Cardiac muscle cell (in vitro differentiated cells and primary cell): ENCODE measurements at regions not wholly inside any gene's neighbourhood (a gene's known extent, or its start where the extent isn't known, plus 50 kb on each side); places are given as distances from the start of the nearest gene placed in this dataset.
A peak's percentile ranks its signal among the peaks of the same experiment; 100 is the strongest.

Experiments used
- DNase-seq, 2 donors: peaks; one replicate each; pipeline versions ENCODE4 v3.0.0 to v3.0.0-alpha.2; 2010 to 2017; ENCODE audit warnings: low read depth in 1 of 2, low spot score in 1 of 2
- H3K27ac ChIP-seq: fragments of 200-600 bp; sonication (generic); 2 replicates; pipeline ENCODE4 v1.5.1; 2016
- H3K27me3 ChIP-seq: fragments of 200-600 bp; sonication (generic); 2 replicates; pipeline ENCODE4 v1.6.0; 2016; ENCODE audit warnings: control low read depth
- H3K36me3 ChIP-seq: fragments of 200-600 bp; sonication (generic); 2 replicates; pipeline ENCODE4 v1.5.1; 2016; ENCODE audit warnings: control low read depth
- H3K4me1 ChIP-seq: fragments of 200-600 bp; sonication (generic); 2 replicates; pipeline ENCODE4 v1.8.1; 2017; ENCODE audit warnings: low read depth, mild to moderate bottlenecking, mixed run types
- H3K4me3 ChIP-seq: fragments of 200-600 bp; sonication (generic); 2 replicates; pipeline ENCODE4 v1.5.1; 2016; ENCODE audit warnings: mild to moderate bottlenecking
- H3K9me3 ChIP-seq: fragments of 200-600 bp; sonication (generic); 2 replicates; pipeline ENCODE4 v1.5.1; 2017; ENCODE audit warnings: low read depth, mild to moderate bottlenecking, control low read depth
- TF ChIP-seq, protein P1 (sequence below): IDR thresholded peaks from 2 replicates; pipeline ENCODE4 v1.5.1; 2012; ENCODE audit warnings: low read depth, mild to moderate bottlenecking, low read length

DNA sequence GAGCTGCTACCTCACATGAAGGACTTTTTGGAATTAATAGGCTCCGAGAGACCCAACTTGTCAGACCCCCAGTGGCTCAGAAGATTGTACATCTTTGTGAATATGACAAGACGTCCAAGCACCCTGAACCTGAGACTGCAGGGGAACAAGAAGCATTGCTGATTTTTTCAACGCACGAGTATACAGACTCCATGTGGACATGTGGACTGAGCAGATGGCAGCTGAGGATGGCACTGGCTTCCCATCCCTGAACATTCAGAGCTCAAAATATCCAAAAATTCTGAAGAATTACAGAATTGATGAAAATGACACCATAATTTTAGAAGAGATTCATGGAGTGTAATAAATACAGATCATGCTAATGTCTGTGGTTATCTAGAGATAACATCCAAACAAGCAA lies 254.1 kb downstream of the MZT1 start:
- Histone ChIP-seq H3K4me3 (no peak overlapping the region), H3K9me3 (no peaks in the 10 kb centered on the region), H3K27me3 (no peaks in the 10 kb centered on the region), H3K4me1 (no peaks in the 10 kb centered on the region), H3K36me3 (no peaks in the 10 kb centered on the region), H3K27ac (no peak overlapping the region)
- DNase-seq, result no peak
- TF ChIP-seq, protein P1, sequence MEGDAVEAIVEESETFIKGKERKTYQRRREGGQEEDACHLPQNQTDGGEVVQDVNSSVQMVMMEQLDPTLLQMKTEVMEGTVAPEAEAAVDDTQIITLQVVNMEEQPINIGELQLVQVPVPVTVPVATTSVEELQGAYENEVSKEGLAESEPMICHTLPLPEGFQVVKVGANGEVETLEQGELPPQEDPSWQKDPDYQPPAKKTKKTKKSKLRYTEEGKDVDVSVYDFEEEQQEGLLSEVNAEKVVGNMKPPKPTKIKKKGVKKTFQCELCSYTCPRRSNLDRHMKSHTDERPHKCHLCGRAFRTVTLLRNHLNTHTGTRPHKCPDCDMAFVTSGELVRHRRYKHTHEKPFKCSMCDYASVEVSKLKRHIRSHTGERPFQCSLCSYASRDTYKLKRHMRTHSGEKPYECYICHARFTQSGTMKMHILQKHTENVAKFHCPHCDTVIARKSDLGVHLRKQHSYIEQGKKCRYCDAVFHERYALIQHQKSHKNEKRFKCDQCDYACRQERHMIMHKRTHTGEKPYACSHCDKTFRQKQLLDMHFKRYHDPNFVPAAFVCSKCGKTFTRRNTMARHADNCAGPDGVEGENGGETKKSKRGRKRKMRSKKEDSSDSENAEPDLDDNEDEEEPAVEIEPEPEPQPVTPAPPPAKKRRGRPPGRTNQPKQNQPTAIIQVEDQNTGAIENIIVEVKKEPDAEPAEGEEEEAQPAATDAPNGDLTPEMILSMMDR, result no peak

DNA sequence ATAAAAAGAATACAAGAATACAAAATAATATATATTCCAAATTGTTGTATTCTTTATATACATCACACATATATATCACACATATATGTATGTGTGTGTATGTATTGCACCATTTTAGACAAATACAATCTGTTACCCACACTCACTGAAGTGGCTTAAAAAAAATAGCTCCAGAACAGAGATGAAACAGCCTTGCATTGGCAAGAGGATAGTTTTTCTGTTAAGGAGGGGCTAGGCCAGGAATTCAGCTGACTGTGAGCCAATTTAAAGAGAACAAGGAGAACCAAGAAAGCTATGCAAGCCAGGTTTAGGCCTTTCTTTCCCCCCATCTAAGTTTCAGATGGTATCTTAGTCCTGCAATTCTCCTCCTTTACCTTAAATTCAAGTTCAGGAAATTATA lies 257.5 kb downstream of the MZT1 start:
- Histone ChIP-seq H3K27ac (no peak overlapping the region), H3K27me3 (no peaks in the 10 kb centered on the region), H3K4me1 (no peaks in the 10 kb centered on the region), H3K9me3 (no peaks in the 10 kb centered on the region), H3K36me3 (no peaks in the 10 kb centered on the region), H3K4me3 (no peak overlapping the region)
- TF ChIP-seq, protein P1, result no peak
- no peak for DNase-seq

DNA sequence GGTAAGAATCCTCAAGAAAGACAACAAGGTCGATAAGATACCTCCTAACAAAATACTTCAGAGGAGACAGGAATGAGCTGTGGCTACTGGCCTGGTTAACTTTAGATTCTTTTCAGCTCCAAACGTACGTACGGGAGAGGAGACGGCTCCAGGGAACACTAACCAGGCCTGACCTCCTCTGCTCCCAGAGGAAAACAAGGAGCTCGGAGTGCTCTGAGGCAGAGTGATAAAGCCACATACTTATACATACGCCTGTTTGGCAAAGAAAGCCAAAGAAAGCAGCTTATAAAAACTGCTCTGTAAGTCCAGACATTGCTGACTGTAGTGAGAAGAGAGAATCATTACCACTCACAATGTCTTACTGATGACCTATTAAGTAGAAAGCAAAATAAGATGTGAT lies 263.9 kb downstream of the MZT1 start:
- DNase-seq, result peak; percentile 45 to 87
- Histone ChIP-seq H3K27me3 (no peaks in the 10 kb centered on the region), H3K4me3 (no peak overlapping the region), H3K4me1 (peaks cover 34% of the 10 kb centered on the region), H3K9me3 (no peaks in the 10 kb centered on the region), H3K27ac (peak overlapping the region; percentile 96), H3K36me3 (no peaks in the 10 kb centered on the region)
- TF ChIP-seq, protein P1, result no peak

DNA sequence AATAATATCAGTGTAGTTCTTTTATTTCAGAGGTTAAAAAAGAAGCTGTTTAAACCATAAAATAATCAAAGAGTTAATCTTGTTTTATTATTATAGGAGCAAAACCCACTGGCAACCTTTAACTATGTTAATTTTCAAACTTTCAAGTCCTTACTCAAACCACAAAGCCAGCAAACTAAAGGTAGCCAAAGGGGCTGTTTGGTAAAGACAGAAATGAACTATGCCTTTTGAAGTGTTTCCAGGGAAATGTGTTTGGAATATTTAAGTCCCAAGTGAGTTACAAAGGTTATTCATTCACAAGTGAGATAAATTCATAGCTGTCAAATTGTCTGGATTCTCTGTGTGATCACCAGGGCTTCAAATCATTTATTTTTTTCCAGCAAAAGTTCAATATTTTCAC lies 264.7 kb downstream of the MZT1 start:
- no peak for DNase-seq
- Histone ChIP-seq H3K9me3 (no peaks in the 10 kb centered on the region), H3K4me3 (no peak overlapping the region), H3K27me3 (no peaks in the 10 kb centered on the region), H3K27ac (peak overlapping the region; percentile 96), H3K36me3 (no peaks in the 10 kb centered on the region), H3K4me1 (peaks cover 35% of the 10 kb centered on the region)
- TF ChIP-seq, protein P1, result no peak

DNA sequence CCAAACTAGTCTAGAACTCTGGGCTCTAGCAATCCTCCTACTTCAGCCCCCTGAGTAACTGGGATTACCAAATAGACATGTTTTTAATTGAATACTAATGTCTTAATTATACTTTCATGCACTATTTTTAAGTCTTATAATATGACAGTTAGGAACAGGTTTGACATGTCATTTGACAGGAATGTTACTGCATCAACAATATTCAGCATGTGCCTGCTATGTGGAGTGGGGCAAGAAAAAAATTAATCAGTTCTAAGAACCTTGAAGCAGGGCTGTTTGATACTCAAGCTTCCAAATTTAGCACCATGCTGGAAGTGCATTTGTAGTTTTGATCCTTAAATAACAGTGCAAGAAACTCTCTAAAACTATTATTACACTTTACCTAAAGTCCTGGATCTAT lies 265.3 kb downstream of the MZT1 start:
- H3K4me1 ChIP-seq, result peaks cover 35% of the 10 kb centered on the region
- no peaks in the 10 kb centered on the region for H3K27me3 ChIP-seq
- H3K36me3 ChIP-seq, result no peaks in the 10 kb centered on the region
- H3K27ac ChIP-seq, result peak overlapping the region; percentile 96
- TF ChIP-seq, protein P1, result no peak
- no peaks in the 10 kb centered on the region for H3K9me3 ChIP-seq
- DNase-seq, result no peak
- H3K4me3 ChIP-seq, result no peak overlapping the region

DNA sequence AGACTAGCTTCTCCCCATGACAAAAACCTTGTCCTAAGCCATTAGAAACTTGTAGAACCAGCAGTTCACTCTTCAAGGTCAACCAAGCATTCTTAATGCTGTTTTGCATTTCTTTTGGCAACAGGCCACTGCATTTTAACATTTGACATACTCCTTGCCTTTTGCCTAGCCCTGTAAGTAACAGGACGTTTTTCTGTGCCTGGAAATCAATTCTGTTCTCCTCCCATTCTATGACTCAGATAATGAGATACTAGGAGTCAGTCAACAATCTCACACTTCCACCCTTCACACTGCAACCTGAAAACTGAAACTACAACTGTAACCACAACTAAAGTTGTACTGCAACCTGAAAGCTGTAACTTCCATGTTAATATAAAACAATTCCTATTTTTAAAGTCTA lies 268.7 kb downstream of the MZT1 start:
- Histone ChIP-seq H3K9me3 (no peaks in the 10 kb centered on the region), H3K4me1 (peaks cover 30% of the 10 kb centered on the region), H3K27me3 (no peaks in the 10 kb centered on the region), H3K36me3 (no peaks in the 10 kb centered on the region), H3K27ac (no peak overlapping the region), H3K4me3 (no peak overlapping the region)
- peak; percentile 7 to 11 for DNase-seq
- TF ChIP-seq, protein P1, result no peak
